Amniotic epithelial cell (primary cell): ENCODE measurements at regions not wholly inside any gene's neighbourhood (a gene's known extent, or its start where the extent isn't known, plus 50 kb on each side); places are given as distances from the start of the nearest gene placed in this dataset.
"Not testable (repeated sequence)": the region's sequence is repeated elsewhere in the genome, so short reads cannot be mapped to it uniquely, and the experiment has no call there.

ENCODE experiments used
- DNase-seq: peaks from one replicate; pipeline ENCODE4 v3.0.0-alpha.2; 2010; ENCODE audit warnings: low read depth

DNA sequence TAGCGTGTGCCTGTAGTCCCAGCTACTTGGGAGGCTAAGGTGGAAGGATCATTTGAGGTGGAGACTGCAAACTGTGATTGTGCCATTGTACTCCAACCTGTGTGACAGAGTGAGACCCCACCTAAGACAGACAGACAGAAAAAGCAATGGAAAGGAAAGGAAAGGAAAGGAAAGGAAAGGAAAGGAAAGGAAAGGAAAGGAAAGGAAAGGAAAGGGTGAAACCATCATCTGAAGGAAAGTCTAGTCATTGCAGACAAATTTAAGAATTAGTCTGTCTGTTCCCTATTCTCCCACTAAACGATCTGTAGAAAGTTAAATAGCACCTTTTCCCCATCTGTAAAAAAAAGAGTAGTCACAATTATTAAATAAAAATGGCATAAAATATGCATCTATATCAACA lies 91.1 kb upstream of the SKAP2 start:
- DNase-seq, result no peak

DNA sequence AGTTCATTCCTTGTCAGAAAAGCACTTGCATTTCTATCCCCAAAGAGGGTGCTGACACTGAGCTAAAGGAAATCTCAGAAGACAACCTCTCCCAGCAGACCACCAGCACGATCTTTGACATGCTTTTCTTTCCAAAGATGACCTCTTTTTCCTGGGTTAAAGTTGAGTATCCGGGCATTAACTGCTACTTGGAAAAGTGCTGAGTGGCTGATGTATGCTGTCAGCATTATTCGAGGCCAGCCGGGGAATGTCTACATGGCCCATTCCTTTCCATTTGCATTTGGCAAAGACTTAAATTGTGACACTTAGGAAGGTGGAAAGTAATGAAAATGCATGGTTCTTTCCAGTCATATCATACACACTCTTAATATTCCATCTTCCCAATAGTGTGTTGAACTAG lies 90.6 kb upstream of the SKAP2 start:
- no peak for DNase-seq

DNA sequence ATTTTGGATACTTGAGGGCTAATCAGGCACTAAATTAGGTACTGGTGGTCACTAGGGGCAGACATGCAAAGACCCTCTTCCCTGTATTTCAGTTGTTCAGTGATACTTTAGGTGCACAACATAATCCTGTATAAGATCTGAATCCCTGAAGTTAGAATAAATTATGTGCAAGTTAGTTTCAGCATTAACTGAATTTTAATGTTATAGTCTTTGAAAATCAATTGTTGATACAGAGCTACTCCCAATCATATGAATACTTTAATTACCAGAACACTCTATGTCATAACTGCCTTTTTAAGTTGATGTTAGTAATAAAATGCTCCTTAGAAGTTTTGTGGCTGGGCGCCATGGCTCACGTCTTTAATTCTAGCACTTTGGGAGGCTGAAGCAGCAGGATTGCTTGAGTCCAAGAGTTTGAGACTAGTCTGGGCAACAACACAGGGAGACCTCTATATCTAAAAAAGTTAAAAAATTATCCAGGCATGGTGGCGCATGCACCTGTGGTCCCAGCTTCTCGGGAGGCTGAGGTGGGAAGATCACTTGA lies 87.1 kb upstream of the SKAP2 start:
- DNase-seq, result no peak

GRCh38 chr7:26950889-26951288 lies 86.5 kb upstream of the SKAP2 start:
- DNase-seq, result no peak

- DNase-seq, result no peak
These were observed 84.9 kb upstream of the SKAP2 start for GRCh38 chr7:26949319-26949718.

GRCh38 chr7:26948617-26949118 lies 84.3 kb upstream of the SKAP2 start:
- no peak for DNase-seq

- DNase-seq, result no peak
These were observed 80.3 kb upstream of the SKAP2 start for GRCh38 chr7:26944501-26945358.

DNA sequence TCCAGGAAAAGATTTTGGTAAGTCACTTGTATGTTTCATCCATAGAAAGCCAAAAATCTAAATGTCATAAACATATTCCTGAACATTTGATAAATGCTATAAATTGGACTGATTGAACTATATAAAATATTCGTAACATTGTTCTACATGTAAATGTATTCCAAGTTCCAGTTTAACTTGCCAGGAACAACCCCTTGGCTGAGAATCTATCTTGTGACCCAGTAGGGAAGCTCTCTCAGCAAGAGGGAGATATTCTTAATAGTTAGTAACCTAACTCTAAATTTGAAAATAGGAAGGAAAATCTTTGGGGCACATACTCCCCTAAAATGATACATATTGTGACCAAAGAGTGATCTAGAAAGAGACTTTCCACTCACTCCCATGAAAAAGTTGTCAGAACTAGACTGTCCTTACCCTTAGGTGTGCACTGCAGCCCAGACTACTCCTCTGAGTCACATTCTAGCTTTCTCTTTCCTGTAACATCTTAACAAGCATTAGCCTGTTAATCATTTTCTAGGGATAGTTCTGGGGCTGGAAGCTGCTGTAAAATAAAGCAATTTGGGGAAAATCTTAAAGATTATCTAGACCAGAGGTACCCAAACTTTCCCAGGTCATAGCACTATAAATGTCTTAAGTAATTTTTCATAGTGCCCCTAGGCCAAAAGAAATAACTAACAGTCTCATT lies 73.7 kb upstream of the SKAP2 start:
- DNase-seq, result no peak

- no peak for DNase-seq
These were observed 72.9 kb upstream of the SKAP2 start for GRCh38 chr7:26937306-26937705.

- DNase-seq, result not testable (repeated sequence)
These were observed 68.2 kb upstream of the SKAP2 start for GRCh38 chr7:26932616-26933015.

- DNase-seq, result no peak
These were observed 66.5 kb upstream of the SKAP2 start for GRCh38 chr7:26930845-26931244.

GRCh38 chr7:26930201-26930600 lies 65.8 kb upstream of the SKAP2 start:
- DNase-seq, result peak; percentile 2

DNA sequence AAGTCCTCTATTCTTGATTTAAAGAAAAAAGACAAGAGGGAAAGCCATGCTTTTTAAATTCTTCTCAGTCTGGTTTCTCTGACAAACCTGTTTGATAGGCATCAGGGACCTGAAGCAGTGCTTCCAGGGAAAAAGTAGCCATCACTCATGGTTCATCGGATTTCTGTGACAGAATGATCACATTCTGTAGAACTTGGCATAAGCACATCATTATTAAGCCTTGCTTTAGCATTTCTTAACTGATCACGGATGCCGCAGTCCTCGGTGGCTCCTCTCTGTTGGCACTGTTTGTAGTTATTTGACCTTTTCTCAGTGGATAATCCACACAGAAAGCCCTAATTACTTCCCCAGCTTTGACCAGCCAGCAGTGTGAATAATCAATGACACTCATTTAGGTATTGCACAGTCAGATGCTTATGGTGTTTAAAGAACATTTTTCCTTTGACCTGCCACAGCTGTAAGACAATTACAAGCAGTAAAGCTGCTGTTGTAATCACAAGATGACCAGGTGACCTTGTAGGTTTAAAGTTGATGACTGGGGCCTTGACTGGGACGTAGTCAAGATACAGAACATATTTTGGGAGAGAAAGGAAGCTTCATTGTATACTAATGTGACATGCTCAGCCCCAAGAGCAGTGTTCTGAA lies 64.4 kb upstream of the SKAP2 start:
- no peak for DNase-seq

- DNase-seq, result no peak
These were observed 61.4 kb upstream of the SKAP2 start for GRCh38 chr7:26925768-26926167.

DNA sequence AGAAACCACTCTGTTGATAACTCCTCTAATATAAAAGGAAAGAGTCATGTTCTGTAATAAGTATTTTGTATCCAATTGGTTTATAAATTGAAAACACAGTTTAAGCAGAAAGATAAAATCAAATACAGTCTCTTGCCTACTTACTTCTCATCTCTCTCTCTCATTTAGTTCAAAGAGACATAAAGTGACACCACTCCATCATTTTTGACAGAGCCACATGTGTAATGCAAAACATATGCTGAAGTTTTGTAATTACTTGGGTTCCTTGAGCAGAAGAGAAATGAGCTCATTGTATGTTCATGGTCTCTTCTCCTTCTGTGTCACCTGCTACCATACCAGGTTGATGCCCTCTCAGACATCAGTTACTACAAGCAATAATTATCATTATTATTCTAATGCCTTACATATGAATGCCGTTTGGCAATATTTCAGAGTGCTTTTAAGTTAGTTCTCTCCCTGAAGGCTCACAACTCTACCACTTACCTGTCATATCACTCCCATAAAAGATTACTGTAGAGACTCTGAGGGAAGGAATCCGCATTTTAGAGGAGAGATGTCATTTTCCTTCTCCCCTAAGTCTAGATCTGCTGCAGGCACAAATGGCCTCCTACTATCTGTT lies 59.9 kb upstream of the SKAP2 start:
- DNase-seq, result no peak

GRCh38 chr7:26919906-26920493 lies 55.6 kb upstream of the SKAP2 start:
- no peak for DNase-seq

- DNase-seq, result no peak
These were observed 53.9 kb upstream of the SKAP2 start for GRCh38 chr7:26918241-26918640.

DNA sequence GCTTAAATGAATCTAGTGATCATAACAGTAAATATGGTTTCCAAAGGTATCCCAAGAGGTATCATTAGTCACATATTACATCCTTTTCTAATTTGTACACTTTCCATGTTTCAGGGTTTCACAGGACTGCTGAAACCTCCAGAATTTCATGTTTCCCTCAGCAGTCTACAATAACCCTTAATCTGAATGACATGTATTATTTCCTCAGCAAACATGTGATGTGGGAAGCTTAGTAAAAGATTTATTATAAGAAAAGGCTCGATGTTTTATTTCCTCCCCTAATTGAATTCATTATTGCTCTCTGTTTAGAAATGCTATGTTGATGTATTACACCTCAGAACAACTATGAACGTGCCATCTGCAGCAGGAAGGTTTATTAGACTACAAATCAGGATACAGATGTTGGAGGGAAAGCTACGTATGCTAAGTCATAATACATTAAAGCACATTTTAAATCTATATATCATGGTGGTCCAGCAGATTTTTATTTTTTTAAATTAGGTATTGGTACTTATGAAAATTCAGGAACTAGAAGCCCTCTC lies 52.5 kb upstream of the SKAP2 start:
- DNase-seq, result no peak

DNA sequence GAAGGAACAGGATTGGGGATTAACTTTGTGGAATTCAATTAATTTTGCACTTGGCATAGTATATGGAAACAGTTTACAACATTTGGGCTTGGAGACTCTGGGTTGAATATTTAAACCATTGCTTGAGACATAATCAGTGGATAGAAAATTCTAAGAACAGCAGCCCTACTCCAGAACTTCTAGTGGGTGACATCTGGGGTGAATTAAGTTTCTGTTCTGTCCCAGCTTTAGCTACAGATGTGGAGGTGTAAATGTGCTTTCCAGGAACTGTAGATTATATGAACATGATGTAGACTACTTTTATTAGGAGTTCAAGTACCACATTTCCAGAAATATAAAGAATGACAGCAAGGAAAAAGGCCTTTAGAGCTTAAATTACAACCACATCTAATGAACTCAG lies 51.9 kb upstream of the SKAP2 start:
- DNase-seq, result no peak
